ENCODE measurements at regions not wholly inside any gene's neighbourhood (a gene's known extent, or its start where the extent isn't known, plus 50 kb on each side); places are given as distances from the start of the nearest gene placed in this dataset.

- DNase-seq, result no peak
- intact Hi-C loops (cut with DNase I), result no loop called here
- no peak for ATAC-seq
Observed at GRCh38 chr9:11374926-11375325, 762.1 kb upstream of the PTPRD start.

DNA sequence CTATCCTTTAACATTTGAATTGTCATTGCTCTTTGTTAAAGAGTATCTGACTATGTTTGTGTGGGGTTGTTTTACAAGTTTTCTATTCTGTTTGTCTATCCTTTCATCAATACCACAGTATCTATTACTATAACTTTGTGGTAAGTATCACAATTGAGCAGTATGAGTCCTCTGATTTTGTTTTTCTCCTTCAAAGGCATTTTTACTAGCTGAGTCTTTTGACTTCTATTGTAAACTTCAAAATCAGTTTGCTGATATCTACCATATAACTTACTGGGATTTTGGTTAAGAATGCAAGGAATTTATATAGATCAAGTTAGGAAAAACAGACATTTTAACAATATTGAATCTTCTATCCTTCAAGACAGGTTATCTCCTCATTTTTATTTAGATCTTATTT, 789.8 kb upstream of the PTPRD start:
- intact Hi-C loops (cut with DNase I), result no loop called here
- no peak for DNase-seq
- no peak for ATAC-seq

GRCh38 chr9:11414241-11414640, 801.4 kb upstream of the PTPRD start:
- ATAC-seq (no peak), DNase-seq (no peak)
- intact Hi-C loops (cut with DNase I), result no loop called here

GRCh38 chr9:11417782-11418181, 805.0 kb upstream of the PTPRD start:
- ATAC-seq (no peak), DNase-seq (no peak)
- intact Hi-C loops (cut with DNase I), result no loop called here

DNA sequence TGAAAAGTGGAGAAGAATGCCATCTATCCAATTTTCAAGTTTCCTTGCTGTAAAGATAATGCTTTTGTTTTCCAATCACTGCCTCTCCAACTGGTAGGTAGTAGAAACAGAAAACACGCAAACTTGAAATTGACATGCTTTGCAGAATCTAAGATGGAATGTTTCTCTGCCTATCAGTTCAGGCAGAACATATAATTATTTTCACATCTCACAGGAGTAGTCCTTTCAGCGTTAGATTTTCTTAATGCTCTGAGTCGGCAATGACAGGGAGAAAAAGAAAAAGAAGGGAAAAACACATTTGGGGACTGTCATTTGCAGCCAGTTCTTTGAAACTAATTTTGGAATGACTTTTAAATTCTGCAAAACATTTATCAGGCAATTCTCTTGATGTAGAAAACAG, 818.7 kb upstream of the PTPRD start:
- intact Hi-C loops (cut with DNase I), result no loop called here
- ATAC-seq, result no peak
- no peak for DNase-seq

DNA sequence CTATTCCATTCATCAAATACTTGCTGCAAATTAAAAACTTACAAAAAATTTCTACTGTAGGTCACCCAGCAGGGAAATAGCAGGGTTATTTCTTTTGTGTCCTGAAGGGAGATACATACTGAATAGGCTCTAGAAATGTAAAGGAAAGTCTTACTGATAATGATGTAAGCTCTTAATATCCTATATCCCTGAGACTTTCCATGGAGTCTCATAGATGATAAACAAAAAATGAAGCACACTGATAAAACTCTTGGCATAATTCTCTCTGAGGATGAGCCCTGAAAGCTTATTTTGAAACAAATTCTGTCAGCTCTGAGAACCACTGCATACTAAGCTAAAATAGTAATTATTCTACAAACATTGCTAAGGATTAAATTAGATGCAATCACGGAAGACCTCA, 819.6 kb upstream of the PTPRD start:
- intact Hi-C loops (cut with DNase I), result no loop called here
- DNase-seq, result no peak
- no peak for ATAC-seq

DNA sequence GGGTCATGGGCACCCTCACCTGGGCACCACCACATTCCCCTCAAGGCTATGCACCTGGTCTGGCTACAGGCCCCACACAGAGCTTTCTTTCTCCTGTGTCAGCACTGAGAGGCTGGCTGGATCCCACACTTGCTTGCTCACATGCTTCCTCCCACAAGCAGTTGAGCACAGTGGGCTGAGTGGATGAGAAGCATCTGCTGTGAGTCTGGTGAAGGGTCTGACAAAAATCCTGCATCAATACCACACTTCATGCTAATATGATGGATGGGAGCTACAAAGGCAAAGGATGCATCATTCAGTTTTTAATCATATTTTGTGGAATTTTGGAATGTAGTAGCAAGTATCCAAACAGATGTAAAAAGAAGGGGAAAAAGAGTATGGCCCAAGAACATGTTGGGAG, 830.8 kb upstream of the PTPRD start:
- DNase-seq (no peak), ATAC-seq (no peak)
- intact Hi-C loops (cut with DNase I), result no loop called here

DNA sequence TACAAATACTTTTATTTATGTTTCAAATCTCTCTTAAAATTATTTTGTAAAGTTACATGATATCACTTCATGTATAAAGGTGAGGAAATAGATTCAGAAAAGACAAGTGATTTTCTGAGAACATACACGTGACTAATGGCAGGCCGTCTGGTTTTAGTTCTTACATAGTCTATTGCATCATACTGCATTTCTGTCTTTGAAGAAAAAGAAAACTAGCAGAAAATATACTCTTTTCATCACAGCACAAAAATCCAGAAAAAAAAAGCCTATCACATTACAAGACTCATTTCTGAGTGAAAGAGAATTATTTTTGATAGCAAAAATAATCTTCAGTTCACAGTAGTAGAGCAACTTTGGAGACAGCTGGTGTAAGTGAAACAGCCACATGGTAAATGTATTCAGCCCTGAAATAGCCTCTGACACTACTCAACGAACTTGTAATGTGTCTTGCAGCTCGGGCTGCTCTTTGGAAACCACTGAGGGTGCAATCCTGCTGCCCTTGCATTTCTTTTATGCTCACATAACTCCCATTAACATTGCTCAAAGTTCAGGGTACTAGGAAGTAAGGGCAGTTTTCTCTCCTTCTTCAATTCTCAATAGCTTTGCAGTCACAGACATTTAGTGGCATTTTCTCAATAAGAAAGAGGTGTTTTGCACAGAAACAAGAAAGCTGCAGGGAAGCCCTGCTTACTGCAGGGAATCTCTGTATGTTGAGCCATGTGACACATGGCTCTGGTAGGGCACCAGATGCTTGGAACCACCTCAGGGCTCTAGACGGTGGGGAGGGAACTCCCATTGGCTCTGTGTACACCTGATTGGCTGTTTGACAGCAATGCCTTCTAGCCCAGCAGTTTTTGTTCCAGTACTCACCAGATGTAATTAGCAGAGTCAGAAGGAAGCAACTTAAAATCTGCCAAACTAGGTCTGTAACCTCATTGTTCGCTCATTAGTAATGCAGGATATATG, 845.3 kb upstream of the PTPRD start:
- peak; percentile 51 to 57 for ATAC-seq

DNA sequence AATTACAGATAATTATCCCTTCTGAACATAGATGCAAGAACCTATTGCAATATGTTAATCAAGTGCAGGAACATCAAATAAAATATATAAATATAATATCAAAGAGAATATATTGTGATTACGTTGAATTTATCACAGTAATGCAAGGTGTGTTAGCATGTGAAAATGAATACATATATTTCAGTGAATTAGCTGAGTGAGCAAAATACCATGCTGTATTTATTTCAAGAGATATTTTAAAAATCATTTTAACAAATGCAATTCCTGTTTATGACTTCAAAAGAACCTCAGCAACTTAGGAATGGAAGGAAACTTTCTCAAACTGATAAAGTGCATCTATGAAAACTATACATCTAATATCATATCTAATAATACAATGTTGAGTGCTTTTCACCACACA, 856.9 kb upstream of the PTPRD start:
- ATAC-seq (no peak), DNase-seq (no peak)

More for the DNA sequence above, 845.3 kb upstream of the PTPRD start:
- no peak for DNase-seq
- intact Hi-C loops (cut with DNase I), result no loop called here

DNA sequence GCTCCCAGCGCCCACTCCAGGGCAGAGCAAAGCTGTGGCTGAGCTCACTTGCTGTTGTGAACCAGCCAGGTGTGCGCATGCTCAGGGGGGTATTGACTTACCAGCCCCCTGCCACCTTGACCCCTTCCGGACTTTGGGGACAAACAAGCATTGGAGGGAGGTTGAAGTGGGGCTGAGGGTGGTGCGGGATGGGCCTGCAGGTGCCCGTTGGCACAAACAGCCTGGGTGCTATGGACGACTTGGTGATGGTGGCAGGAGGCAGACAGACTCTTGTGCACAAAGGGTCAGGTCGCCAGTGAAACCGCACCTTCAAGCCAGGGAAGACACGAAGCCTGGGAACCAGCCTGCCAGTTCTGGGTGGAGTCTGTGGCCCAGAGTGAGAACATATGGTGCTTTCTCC, 858.5 kb upstream of the PTPRD start:
- no peak for DNase-seq
- no peak for ATAC-seq

More for the DNA sequence above, 856.9 kb upstream of the PTPRD start:
- intact Hi-C loops (cut with DNase I), result no loop called here

DNA sequence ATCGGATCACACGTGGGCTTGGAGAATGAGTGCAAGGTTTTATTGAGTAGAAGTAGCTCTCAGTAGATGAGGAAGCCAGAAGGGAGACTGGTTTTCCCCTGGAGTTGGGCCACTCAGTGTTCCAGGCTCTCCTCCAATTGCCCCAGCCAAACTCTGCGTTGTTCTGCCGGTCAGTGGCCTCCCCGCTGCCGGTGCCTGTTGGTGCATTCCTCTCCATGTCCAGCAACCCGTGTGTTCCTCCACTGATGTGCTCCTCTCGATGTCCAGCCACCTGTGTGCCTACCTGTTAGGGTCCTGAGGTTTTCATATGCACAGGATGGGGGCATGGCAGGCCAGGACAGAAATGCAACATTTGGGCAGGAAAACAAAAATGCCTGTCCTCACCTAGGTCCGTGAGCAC, 888.0 kb upstream of the PTPRD start:
- no peak for ATAC-seq
- DNase-seq, result no peak
- intact Hi-C loops (cut with DNase I), result no loop called here

More for the DNA sequence above, 858.5 kb upstream of the PTPRD start:
- intact Hi-C loops (cut with DNase I), result no loop called here

GRCh38 chr9:11506980-11507379, 894.2 kb upstream of the PTPRD start:
- intact Hi-C loops (cut with DNase I), result no loop called here
- no peak for ATAC-seq
- DNase-seq, result no peak

- intact Hi-C loops (cut with DNase I), result no loop called here
- no peak for ATAC-seq
Observed at GRCh38 chr9:11537566-11537965, 924.8 kb upstream of the PTPRD start.

DNA sequence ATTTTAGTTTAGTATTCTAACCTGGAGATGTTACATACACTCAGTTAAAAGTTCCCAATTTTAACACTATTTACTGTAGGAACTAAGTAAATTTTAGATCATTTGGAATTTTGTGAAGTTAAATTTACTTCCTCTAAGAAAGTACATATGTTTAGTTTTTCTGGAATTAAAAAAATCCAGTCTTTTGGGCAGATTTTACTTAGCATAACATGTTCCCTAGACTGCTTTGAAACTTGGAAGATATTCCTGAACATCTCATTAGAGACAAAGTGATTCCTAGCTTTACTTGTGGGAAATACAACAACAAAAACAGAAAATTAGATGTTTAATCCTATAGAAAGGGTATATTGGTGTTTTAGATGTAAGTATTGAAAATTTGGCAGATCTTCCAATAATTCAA, 930.0 kb upstream of the PTPRD start:
- ATAC-seq (no peak), DNase-seq (no peak)
- intact Hi-C loops (cut with DNase I), result no loop called here

More at GRCh38 chr9:11537566-11537965, 924.8 kb upstream of the PTPRD start:
- no peak for DNase-seq

DNA sequence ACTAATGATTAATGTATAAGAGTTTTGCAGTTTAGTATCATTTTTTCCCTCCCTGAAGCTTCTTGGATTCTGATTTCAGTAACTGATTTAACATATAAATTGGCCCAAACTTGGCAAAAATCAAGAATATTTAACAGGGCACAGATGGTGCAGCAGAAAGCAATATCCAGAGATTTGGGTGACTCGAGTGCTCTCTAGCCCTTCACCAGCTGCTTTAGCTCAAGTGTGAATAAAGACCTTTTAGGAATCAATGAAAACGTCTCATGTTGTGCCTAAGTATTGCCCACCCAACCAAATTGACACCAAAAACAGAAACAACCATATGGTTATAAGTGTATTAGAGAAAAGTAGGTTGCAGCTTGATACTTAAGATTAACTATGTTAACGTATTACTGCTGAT, 933.4 kb upstream of the PTPRD start:
- ATAC-seq, result no peak
- intact Hi-C loops (cut with DNase I), result no loop called here
- DNase-seq, result no peak

- ATAC-seq (no peak), DNase-seq (no peak)
- intact Hi-C loops (cut with DNase I), result no loop called here
Observed at GRCh38 chr9:11549311-11549794, 936.6 kb upstream of the PTPRD start.

DNA sequence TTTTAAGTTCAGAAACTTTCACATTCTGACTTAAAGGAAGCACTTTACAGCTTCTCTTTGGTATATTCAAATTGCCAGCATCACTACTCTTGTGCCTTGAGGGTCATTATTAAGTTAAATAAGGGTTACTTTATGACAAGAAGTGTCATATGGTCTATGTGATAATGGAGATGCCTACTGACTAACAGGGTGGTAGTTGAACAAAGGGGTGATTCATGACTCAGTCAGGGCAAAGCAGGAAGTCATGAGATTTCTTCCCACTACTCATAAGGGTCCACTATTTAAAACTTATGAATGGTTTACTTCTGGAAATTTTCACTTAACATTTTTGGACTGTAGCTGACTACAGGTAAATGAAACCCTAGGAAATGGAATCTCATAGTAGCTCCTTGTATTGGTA, 938.3 kb upstream of the PTPRD start:
- intact Hi-C loops (cut with DNase I), result no loop called here
- no peak for ATAC-seq
- DNase-seq, result no peak

DNA sequence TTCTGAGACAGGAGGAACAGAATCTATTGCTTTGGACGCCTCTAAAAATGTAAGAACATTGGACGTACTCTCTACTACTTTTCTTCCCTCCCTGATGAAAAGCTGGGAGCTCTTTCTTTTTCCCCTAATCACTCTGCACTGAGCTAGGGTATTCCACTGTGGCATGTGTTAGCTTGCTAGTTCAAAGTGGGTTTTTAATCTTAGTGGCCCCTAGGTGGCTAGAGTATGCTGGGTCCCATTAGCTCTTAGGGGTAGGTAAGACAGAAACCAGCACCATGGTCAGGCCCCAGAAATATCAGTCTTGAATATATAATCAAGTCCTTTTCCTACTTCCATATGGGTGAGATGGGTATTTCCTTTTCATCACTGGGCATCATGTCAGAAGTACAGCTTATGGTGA, 945.2 kb upstream of the PTPRD start:
- intact Hi-C loops (cut with DNase I), result no loop called here
- ATAC-seq, result no peak
- no peak for DNase-seq

GRCh38 chr9:11559001-11559776, 946.4 kb upstream of the PTPRD start:
- intact Hi-C loops (cut with DNase I), result no loop called here

DNA sequence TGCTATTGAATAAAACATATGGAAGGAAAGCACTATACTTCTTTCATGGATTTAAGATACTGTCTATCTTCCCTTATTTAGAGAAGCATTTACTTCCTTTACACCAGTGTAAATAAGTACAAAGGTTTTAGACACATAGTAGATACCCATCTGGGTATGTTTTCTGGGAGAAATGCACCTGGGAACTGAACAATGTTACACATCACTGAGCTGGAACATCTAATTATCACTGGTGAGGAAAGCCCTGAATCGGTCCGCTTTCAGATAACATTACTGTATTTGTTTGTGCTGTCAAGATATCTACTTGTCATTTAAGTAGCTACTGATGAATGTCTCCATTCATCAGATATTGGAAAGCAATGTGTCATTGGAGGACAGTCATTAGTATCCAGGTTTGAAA, 964.7 kb upstream of the PTPRD start:
- intact Hi-C loops (cut with DNase I), result no loop called here
- ATAC-seq, result no peak
- DNase-seq, result no peak

More at GRCh38 chr9:11559001-11559776, 946.4 kb upstream of the PTPRD start:
- DNase-seq (no peak), ATAC-seq (no peak)
